HG03565 (cell line): ENCODE measurements at regions not wholly inside any gene's neighbourhood (a gene's known extent, or its start where the extent isn't known, plus 50 kb on each side); places are given as distances from the start of the nearest gene placed in this dataset.

ENCODE experiments used
- ATAC-seq: cut with Tn5 transposase; IDR thresholded peaks from one replicate; pipeline ENCODE4 v1.9.1; 2021; ENCODE audit warnings: mild to moderate bottlenecking, moderate library complexity; ENCODE audit not compliant: unreplicated experiment

DNA sequence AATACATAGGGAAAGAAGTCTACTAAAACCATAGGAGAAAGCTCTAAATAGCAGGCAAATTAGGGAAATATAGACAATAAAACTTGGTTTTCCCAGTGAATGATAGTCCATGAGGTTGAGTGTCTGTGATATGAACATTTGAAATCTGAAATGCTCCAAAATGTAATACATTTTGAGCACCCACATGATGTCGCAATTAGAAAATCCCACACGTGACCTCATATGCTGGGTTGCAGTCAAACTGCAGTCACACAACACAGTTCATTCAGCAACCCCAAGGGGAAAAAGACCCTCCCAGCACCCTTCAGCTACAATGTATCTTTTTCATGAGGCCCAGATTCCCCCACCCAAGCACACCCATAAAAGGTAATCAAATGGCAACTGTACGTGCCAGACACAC lies 155.6 kb downstream of the BTC start:
- ATAC-seq, result no peak

DNA sequence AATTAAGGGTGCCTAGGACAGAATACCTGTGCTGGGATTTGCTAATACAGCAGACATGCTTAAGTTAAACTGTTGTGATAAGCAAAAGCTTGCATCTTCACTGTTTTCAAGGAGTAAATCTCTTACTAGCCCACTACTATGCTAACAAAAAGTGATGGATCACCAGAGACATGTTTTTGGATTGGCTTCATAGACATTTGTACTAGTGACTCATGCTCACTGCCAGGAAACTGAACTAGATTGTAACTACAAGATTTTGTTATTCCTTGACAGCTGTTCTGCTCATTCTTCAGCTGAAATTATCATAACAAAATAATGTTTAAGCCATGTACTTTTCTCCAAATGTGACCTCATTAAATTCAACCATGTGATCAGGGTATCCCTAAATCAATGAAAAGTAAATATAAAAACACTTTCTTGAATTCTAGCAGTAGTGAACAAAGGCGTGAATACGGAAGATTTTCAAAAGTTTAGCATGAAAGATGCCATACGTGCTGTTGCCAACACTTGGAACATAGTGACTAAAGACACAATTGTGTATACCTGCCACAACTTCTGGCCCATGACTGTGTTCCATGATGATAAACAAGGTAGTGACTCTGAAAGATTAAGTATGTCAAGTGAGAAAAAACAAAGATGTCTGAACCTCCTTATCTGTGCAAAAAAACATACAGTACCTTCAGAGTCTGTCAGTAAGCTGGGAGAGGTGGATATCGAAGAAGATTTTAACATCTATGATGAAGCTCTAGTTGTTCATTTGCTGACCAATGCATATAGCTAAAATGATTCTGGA lies 154.0 kb downstream of the BTC start:
- no peak for ATAC-seq

DNA sequence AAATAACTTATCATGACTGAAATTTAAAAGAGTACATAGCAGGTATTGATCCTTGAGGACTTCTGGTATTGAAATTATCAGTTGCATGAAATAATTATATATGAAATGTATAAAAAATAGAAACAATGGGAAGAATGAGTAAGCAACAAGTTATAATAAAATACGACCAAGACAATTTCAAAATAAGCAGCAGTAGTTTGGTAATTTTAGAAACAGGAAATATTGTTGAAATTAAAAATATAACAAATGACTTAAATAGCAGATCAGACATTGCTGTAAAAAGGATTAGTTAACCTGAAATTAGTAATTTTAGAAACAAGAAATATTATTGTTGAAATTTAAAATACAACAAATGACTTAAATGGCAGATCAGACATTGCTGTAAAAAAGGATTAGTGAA lies 152.3 kb downstream of the BTC start:
- ATAC-seq, result no peak

DNA sequence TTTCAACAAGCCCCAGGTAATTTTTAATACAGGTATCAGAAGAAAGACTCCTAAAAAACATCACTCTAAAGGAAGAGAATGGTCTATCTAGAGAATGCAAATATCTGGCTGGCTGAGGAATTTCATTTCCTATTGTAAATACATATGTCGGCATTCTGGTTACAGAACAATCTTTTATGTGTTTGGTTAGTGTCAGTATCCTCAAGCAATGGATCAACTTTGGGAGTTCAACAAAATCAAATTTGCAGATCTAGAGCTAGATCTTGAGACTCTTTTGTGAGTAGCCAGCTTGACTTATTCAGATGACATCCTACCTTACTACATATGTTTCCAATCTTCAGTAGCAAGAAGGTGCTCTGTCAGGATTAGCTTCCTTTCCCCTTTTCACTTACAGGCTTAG lies 145.1 kb downstream of the BTC start:
- ATAC-seq, result no peak

DNA sequence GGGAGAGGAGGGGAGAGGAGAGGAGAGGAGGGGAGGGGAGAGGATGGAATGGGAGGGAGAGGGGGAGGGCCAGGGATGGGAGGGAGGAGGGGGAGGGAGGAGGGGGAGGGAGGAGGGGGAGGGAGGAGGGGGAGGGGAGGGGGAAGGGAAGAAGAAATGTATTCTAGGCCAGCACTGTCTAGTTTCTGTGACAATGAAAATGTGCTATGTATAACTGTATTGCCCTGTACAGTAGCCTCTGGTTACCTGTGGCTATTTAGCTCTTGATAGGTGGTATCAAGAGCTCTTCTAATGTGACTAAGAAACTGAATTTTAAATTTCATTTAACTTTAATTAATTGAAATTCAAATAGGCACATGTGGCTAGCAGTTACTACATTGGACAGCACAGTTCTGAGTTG lies 143.1 kb downstream of the BTC start:
- no peak for ATAC-seq

DNA sequence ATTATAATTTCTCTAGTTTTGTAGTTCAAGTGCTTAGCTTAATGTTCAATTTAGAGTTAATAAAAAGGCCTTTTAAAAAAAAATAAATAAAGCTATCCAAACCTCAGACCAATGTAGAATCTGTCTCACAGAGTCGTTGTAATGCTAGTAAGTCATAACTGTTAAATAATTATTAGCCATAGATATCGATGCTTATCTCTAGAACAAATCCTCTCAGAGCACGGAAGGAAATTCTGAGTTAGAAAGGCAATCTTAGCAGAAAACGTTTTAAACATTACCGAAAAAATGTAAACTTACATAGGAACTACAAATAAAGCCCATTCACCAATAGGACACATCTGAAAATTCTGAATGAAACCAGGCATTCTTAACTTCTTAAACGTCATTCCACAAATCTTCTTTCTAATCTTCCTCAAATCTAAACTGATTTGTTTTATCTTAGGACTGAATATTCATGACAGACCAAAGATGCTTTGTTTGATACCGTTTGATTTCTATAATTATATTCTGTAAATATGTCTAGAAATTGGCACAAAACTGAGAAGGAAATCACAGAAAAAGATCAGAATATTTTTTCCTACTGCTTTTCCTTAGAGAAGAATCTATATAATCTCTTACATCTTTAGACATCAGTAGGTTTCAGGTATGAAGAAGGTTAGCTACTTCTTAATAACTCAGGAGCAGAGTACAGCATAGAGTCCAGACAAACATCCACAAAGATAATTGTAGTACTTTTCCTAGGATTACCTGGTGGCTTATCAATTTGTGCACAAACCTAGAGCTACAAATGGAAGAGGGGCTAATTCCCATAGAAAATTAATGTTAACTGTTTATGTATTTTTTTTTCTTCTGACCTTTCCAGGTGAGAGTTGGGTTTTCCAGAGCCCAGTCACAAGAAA lies 140.7 kb downstream of the BTC start:
- no peak for ATAC-seq

DNA sequence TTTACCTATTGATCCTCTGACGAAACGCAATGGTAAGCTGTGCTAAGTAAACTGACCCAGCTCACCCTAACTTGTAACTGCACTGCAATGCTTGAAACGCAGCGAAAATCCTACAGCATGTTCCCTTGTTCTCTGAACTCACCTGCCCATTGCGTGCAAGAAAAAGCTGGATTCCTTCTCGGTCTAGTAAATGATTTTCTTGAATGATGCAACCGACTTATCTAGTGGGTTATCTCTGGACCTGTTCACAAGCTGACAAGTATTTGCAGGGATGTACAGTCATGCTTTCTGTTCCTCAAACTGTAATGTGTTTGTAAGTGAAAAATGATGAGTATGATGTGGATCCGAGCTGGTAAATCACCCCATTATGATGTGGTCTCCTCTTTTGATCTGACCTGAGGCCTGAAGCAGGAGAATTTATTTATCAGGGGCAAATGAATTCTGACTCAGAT lies 140.1 kb downstream of the BTC start:
- no peak for ATAC-seq

DNA sequence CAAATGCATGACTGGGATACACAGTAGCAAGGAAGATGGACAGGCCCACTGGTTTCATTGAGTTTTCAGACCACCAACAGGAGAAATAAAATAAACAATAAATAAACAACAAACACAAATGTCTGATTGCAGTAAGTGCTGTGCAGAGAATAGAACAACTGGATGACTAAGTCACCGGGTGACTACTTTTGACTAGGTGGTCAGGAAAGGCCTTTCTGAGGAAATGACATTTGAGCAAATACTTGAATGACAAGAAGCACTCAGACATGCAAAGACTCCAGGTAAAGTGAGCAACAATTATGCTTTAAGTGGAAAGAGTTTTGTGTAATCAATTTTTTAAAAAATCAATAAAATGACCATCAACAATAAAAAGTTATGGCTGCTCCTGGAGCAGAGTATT lies 137.7 kb downstream of the BTC start:
- no peak for ATAC-seq

DNA sequence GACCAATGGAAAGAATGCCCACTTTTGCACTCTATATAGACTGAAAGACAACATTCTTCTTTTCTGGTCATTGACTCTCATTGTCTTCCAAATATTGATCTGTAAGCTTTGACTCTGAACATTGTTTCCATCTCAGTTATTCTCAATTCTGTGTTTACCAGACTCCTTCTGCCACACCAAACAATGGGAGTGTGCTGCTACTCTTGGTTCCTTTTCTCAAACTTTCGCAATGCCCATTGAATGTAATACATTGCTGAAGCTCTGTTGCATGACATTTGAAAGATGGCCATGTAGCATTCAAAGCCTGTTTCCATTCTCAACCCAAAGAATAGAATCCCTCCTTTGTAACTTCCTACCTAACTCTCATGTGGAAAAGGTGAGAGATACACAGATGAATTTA lies 136.2 kb downstream of the BTC start:
- no peak for ATAC-seq

DNA sequence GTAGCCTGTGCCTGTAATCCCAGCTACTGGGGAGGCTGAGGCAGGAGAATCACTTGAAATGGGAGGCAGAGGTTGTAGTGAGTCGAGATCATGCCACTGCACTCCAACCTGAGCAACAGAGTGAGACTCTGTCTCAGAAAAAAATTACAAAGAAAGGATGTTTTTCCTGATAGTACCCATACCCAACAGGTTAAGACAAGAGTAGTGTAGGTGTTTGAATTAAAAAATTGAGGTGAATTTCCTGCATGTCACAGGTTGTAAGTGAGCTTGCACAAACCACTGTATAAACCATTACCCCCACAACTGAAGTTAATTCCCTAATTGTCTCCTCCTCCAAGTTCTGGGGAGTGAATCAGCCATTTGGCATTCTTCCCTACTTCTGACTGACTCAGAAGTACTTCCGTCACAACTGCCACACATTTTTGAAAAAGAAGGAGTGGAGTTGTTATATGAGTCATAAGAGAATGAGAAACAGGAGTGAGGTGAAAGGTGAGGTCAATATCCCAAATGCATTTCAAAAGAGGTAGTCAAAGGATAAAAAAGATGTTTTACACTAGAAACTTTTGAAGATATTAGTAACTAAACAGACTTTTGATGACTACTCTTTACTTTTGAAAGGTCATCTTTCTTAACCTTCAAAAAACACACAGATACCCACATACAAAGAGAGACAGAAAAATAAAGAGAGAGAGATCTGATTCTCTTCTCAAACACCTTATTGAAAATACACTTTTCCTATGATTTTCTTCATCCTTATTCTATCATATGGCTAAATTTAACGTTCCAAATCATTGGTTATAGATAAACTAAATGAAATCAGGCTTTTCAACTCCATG lies 134.5 kb downstream of the BTC start:
- ATAC-seq, result no peak

DNA sequence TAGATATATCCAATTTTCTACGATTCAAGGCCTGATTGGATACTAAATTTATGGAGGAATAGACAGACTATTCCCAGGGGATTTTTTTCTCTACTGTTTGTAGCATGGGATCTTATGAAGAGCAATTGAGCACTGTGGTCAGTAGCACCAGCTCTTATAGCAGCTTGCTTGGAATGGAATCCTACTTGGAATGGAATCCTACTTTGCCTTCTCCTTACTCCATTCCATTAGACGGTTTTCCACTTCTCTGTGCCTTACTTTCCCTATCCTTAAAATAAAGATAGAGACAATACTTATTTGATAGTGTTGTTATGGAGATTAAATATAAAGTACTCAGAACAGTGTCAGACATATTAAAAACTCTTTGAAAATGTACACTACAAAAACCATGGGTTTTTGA lies 133.5 kb downstream of the BTC start:
- no peak for ATAC-seq

DNA sequence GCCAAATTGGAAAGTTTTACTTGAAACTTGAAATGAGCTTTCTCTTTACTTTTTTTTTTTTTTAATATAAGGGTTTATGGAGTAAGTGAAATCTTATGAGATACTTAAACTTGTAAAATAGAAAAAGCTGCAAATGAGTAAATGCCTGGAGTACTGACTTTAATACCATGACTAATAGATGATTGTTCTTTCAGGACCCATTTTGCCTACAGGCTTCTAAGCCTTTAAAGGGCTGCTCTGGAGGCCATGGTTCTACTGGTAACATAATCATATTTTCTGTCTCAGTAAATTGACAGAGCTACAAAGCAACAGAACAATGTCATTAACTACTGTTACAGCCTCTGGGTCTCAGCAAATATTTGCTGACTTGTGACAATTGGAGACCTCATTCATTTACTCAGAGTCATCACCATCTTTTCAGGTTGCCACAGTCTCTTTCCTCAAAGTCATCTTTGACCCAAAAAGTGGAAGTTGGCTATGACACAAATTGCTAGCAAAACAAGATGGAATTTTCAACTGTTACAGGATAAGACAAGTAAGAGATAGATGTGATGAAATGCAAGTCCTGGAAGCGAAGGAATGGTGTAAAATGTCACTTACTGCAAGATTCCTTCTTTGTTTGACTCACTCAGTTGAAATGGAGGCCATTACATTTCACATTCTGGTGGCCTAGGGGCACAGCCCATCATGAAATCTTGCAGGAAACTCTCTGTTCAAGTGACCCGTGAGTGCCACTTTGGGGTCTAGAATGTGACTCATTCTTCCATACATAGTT lies 132.7 kb downstream of the BTC start:
- no peak for ATAC-seq

DNA sequence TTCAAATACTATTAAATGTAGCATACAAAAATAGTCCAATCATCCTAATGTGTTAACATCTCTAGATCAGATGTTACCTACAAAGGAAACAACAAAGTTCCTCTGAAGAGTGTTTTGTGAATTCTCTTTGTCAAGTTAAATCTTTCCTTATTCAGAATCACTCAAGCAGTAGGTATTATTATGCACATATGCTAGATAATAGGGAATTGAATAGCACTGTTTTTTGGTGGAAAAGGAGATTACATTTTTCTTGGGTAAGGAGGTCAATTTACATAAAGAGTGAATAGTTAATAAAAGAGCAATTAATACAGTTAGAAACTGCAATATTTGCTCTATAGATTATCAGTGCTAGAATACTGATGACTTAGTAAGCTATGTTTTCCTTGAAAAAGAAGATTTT lies 130.7 kb downstream of the BTC start:
- no peak for ATAC-seq

DNA sequence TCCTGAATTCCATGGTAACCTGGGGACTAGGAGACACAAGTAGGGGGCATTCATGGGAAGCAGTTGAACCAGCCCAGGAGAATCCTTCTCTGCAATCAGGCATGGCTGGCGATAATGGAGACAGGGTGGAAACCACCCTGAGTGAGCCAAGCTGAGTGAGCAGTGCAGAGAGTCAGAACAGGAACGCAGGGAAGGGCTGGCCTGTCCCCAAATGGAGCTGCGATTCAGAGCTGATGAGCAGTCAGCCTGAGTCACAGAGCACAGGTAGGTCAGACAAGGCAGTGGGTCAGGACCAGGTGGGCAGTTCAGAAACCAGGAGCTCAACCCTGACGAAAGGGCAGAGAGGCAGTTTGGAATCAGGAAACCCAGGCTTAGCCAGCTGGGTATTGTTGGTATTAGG lies 129.0 kb downstream of the BTC start:
- ATAC-seq, result no peak

DNA sequence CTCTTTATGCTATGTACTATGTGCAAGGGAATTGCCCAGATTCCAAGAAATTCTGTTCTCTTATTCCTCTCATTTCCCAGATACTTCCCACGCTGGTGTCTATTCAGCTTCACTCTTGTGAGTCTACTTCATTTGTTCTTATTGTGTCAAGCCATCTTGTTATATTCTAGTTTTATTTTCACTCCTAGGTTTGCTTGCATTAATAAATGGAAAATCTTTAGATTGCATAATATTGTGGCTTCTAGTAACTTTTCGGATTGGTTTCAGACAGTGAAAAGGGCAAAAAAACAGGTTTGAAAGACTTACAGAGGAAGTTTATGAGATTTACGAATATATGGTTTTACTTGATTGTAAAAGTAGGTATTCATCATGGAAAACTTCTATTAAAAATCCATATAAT lies 128.4 kb downstream of the BTC start:
- no peak for ATAC-seq

DNA sequence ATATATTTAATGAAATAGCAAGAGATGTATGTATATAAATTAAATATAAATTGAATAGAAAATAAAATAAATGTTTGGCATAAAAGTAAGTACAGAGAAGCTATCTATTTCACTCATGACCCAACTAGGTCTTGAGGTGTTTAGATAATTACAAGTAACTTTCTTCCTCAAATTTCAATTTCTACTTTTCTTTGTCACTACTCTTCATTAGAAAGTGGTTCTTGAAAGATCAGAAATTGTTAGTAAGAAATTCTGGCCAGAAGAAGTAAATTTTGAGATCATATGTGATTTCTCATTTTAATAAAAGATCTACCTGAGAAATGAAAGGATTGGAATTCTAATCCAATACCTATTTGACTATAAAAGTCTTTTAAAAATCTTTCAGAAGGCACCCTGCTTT lies 126.9 kb downstream of the BTC start:
- no peak for ATAC-seq

DNA sequence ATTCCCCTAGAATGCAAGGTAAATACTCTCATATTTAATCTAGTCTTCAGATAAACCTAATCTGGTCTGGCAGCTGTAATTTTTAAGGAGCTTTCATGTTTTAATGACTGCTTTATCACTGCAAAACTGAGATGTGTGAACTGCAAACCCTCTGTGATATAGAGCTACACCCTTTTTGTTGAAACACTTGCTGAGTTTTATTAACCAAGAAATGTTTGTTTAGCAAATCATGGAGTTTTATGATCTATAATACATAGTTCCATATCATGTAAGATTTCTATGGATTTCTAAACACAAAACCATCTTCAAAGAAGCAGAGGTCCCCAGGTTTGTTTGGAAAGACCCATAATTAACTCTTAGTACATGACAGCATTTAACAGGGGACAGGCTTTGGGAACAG lies 126.4 kb downstream of the BTC start:
- ATAC-seq, result no peak

DNA sequence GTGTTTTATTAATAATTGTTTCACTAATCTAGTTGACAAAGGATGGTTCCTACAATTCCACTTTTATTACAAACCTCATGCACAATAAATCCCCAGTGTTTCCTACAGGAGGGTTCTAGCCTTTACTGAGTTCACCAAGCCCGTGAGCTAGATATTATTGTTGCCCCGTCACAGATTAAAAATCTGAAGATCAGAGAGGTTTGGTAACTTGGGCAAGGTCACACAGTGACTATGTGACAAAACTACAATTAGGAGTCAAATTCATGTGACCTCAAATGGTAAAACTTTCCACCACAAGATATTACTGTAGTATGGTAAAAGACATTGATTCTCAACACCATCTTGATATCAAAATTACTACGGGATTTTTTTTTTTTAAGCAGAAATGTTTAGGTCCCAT lies 124.6 kb downstream of the BTC start:
- ATAC-seq, result no peak

DNA sequence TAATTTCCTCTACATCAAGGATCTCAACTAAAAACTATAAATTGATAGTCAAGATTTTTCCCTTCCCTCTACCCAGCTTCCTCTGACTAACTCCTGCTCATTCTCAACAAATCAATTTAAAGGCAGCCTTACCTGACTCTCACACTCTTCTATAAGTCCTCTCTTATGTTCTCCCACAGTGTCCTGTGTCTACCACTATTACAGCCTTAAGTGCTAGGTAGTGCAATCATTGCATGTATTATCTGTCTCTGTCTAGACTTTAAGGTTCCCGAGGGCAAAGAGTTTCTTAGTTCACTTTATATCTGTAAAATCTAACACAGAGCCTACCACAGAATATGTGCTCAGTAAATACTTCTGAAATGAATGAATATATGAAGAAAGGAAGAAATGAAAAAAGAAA lies 123.7 kb downstream of the BTC start:
- ATAC-seq, result no peak

DNA sequence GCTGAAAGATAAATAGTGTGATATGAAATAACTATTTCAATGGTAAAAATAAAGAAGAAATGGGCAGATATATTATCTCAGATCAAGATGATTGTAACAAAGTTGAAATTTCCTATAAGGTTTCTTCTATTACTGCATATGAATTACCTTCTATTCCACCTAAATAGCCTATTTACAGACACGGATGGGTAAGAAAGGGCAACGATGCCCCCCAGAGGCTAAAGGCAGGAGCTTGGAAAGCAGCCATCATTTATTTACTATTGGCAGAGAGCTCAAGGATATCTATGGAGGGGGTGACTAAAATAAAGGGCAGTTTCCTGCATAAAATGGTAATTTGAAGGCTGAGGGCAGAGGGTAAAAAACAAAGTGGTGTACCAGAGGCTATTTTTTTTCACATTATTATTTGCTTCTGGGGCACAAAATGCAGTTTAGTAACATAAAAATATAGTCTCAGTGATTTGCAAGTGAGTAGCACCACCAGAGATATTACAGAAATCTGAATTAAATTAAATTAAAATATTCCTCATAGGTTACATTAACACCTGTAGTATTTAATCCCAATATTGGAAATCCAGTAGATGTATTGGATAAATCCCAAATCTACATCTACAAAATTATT lies 123.1 kb downstream of the BTC start:
- no peak for ATAC-seq
